SJCRH30 (cell line): ENCODE measurements at regions not wholly inside any gene's neighbourhood (a gene's known extent, or its start where the extent isn't known, plus 50 kb on each side); places are given as distances from the start of the nearest gene placed in this dataset.

Source experiments
- DNase-seq, 2 experiments: peaks; one replicate each; pipeline ENCODE4 v3.0.0-alpha.2; 2015 to 2020
- H3K27ac ChIP-seq: fragments of 250-450 bp; sonication (Bioruptor Pico); 2 replicates; pipeline ENCODE4 v1.5.1; 2020; ENCODE audit warnings: mild to moderate bottlenecking, moderate library complexity
- H3K27me3 ChIP-seq: fragments of 250-450 bp; sonication (Bioruptor Pico); 2 replicates; pipeline ENCODE4 v1.5.1; 2020; ENCODE audit warnings: mild to moderate bottlenecking, moderate library complexity
- H3K36me3 ChIP-seq: fragments of 250-450 bp; sonication (Bioruptor Pico); 2 replicates; pipeline ENCODE4 v1.5.1; 2020; ENCODE audit warnings: mild to moderate bottlenecking, moderate library complexity
- H3K4me1 ChIP-seq: fragments of 250-450 bp; sonication (Bioruptor Pico); 2 replicates; pipeline ENCODE4 v1.5.1; 2020; ENCODE audit warnings: mild to moderate bottlenecking, moderate library complexity
- H3K4me3 ChIP-seq: fragments of 250-450 bp; sonication (Bioruptor Pico); 2 replicates; pipeline ENCODE4 v1.5.1; 2020; ENCODE audit warnings: mild to moderate bottlenecking, moderate library complexity
- H3K9me3 ChIP-seq: fragments of 250-450 bp; sonication (Bioruptor Pico); replicated peaks from 2 replicates; pipeline ENCODE4 v1.5.1; 2020; ENCODE audit warnings: mild to moderate bottlenecking, moderate library complexity

DNA sequence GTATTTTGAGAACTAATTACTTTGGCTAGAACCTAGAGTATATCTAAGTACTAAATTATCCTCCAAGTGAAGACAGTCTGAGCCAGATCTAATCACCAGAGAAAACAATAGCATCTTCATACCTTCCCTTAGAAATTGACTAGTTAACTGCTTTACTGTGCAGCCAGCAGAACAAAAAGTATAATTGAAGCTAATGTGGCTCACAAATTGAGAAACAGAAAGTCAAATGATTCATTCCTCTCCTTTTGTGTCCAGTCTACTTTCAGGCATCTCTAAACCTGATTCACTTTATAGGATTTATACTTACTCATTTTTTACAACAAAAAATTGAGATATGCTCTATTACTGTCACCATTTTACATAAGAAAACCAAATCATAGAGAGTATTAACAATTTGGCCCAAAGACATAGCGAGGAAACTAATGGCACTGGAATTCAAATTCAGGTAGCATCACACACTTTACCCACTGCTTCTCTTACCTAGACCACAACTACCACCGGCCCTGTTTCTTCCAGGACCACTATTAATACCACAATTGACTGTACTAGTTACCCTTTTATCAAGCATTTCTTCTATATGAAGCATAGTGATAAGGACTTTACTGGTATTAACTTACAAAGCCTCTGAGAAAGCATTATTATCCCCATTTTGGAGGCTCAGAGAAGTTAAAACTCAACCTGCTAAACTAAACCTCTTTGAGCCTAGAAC is 1402.6 kb upstream of the TENM4 start:
- no peak overlapping the region for H3K4me3 ChIP-seq
- H3K4me1 ChIP-seq, result no peaks in the 10 kb centered on the region
- no peak for DNase-seq
- H3K9me3 ChIP-seq, result no peaks in the 10 kb centered on the region
- no peaks in the 10 kb centered on the region for H3K27me3 ChIP-seq
- no peak overlapping the region for H3K27ac ChIP-seq
- H3K36me3 ChIP-seq, result no peaks in the 10 kb centered on the region

DNA sequence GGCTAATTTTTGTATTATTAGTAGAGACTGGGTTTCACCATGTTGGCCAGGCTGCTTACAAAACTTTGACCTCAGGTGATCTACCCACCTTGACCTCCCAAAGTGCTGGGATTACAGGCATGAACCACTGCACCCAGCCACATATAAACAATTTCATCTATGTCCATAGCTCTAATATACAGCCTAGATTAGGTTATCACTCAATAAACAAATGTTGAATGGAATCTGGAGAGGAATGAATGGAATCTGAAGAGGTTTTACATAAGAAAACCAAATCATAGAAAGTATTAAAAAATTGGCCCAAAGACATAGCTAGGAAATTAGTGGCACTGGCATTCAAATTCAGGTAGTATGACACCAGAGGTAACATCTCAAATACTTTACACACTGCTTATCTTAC is 1401.4 kb upstream of the TENM4 start:
- H3K27me3 ChIP-seq, result no peaks in the 10 kb centered on the region
- no peak for DNase-seq
- H3K9me3 ChIP-seq, result no peaks in the 10 kb centered on the region
- H3K4me1 ChIP-seq, result no peaks in the 10 kb centered on the region
- H3K4me3 ChIP-seq, result no peak overlapping the region
- no peak overlapping the region for H3K27ac ChIP-seq
- no peaks in the 10 kb centered on the region for H3K36me3 ChIP-seq

DNA sequence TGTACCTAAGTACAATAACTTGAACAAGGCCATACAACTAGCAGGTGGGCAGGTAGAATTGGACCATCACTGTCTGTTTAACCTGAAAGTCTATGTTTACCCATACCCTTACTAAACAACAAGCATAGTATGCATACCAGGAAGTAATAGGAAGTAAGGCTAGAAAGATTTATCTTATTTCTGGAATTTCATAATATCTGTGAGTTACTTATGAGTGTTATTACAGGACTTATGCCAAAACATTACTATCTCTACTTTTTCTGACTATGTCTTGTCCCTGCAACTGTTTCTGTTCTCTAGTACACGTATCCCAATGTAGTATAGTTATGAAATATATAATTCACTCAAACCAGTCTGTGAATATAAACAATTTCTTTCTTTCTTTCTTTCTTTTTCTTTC is 1400.8 kb upstream of the TENM4 start:
- no peaks in the 10 kb centered on the region for H3K27me3 ChIP-seq
- no peak overlapping the region for H3K27ac ChIP-seq
- no peak for DNase-seq
- H3K36me3 ChIP-seq, result no peaks in the 10 kb centered on the region
- no peak overlapping the region for H3K4me3 ChIP-seq
- no peaks in the 10 kb centered on the region for H3K4me1 ChIP-seq
- H3K9me3 ChIP-seq, result no peaks in the 10 kb centered on the region

DNA sequence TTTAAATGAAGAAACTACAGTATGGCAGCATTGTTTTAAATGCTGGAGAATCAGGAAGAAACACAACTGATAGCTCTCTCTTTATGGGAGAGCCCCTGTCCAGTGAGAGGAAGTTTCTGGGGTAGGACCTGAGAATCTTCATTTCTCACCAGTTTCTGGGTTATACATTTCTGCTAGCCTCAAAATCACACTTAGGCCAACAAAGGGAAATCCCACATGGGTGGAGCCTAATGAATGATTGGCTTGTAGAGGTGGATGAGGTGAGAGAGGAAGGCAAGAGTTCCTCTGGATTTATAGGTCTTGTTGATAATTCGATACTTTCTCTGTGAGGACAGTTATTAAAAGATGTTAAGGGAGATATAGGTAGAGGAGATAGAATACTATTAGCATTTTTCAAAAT is 1397.3 kb upstream of the TENM4 start:
- no peak for DNase-seq
- Histone ChIP-seq H3K9me3 (no peaks in the 10 kb centered on the region), H3K36me3 (no peaks in the 10 kb centered on the region), H3K4me1 (no peaks in the 10 kb centered on the region), H3K27me3 (no peaks in the 10 kb centered on the region), H3K4me3 (no peak overlapping the region), H3K27ac (no peak overlapping the region)

DNA sequence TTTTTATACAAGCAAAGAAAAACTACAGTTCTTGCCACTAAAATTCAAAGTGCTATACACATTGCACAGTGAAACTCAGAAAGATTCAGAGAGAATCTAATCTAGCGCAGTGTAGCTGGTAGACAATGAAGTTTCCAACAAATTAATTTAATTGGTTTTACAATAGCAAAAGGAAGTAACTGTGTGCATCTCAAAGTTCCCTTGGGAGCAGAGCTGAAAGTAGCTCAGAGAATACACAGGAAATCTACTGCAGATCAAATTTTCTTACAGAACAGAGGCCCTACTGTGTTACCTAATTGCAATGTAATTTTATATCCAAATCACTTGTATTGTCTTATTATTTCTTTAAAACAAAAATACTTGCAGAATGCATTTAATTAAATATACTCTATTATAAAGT is 1396.2 kb upstream of the TENM4 start:
- H3K4me3 ChIP-seq, result no peak overlapping the region
- no peaks in the 10 kb centered on the region for H3K27me3 ChIP-seq
- H3K36me3 ChIP-seq, result no peaks in the 10 kb centered on the region
- H3K9me3 ChIP-seq, result no peaks in the 10 kb centered on the region
- H3K27ac ChIP-seq, result no peak overlapping the region
- no peak for DNase-seq
- H3K4me1 ChIP-seq, result no peaks in the 10 kb centered on the region

DNA sequence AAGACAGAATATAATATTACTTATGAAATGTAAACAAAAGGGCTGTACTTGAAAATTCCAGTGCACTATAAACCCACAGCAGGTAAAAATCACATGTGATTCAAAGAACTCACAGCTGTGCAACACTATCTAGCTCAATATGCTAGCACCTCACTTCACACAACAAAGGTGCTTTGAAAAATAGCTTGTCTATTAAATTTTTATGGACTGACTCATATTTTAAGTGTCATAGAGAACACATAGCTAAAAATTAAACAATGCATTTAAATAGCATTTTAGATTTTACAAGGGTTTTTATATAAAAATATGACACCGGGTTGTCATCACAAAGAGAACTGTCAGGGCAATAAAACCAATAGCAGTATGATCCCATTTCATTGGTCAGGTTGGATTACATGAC is 1390.5 kb upstream of the TENM4 start:
- no peak overlapping the region for H3K27ac ChIP-seq
- no peak for DNase-seq

DNA sequence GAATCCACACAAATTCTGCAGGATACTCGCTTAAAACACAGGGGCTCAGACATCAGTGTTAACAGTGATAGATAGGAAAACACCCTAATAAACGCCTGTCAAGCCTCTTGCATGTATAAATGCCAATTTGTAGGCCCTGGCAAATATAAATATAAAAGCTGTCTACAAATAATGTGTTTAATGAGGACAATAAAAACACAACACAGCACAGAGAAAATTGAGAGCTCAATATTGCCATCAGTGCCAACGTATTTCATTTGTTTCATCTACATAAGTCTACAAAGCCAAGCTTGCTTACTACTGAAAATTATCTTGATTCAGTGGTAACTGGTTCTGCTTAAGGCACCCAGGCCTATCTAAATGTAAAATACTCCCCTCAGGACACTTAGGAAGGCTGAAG is 1387.0 kb upstream of the TENM4 start:
- H3K27me3 ChIP-seq, result no peaks in the 10 kb centered on the region
- H3K4me1 ChIP-seq, result no peaks in the 10 kb centered on the region

More for the DNA sequence above, 1390.5 kb upstream of the TENM4 start:
- Histone ChIP-seq H3K4me3 (no peak overlapping the region), H3K9me3 (no peaks in the 10 kb centered on the region), H3K4me1 (no peaks in the 10 kb centered on the region), H3K36me3 (no peaks in the 10 kb centered on the region), H3K27me3 (no peaks in the 10 kb centered on the region)

DNA sequence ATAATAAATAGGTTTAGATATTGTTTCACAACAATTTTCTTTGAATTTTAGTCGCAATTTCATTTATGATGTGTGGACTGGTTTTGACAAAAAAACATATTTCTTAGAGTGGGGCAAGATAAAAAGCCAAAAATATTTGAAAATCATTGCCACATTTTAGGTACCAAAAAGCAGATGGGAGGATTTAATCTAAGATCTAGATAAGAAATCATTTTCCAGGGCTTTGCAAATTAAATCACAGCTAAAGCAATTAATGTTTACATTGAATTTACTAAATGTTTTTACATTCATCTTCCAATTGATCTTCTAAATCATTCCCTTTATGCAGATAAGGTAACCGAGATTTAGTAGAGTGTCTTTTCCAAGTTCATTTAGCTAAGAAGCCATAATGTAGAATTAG is 1386.0 kb upstream of the TENM4 start:
- Histone ChIP-seq H3K36me3 (no peaks in the 10 kb centered on the region), H3K27ac (no peak overlapping the region), H3K9me3 (no peaks in the 10 kb centered on the region), H3K4me3 (no peak overlapping the region), H3K27me3 (no peaks in the 10 kb centered on the region), H3K4me1 (no peaks in the 10 kb centered on the region)
- no peak for DNase-seq

More for the DNA sequence above, 1387.0 kb upstream of the TENM4 start:
- Histone ChIP-seq H3K27ac (no peak overlapping the region), H3K9me3 (no peaks in the 10 kb centered on the region), H3K36me3 (no peaks in the 10 kb centered on the region), H3K4me3 (no peak overlapping the region)
- DNase-seq, result no peak

DNA sequence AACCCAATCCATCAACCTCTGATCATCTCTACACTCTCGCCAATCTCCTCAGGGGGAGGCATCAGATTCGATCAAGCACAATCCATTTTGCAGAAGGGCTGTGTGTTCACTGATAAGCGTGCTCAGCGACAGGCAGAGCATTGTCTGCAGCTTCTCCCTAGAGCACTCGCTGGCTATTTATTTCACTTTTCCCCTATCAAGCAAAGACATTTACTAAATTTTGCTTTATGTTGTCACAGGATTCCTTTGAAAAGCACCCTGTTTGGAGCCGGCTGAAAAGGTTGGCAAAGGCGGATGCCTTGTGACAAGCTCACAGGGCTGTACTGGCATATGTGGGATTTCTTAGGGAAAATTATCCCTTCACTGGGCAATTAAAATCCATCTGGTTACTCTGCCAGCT is 1381.5 kb upstream of the TENM4 start:
- no peaks in the 10 kb centered on the region for H3K27me3 ChIP-seq
- H3K4me3 ChIP-seq, result no peak overlapping the region
- H3K4me1 ChIP-seq, result no peaks in the 10 kb centered on the region
- H3K9me3 ChIP-seq, result no peaks in the 10 kb centered on the region
- DNase-seq, result no peak
- H3K27ac ChIP-seq, result no peak overlapping the region
- no peaks in the 10 kb centered on the region for H3K36me3 ChIP-seq

DNA sequence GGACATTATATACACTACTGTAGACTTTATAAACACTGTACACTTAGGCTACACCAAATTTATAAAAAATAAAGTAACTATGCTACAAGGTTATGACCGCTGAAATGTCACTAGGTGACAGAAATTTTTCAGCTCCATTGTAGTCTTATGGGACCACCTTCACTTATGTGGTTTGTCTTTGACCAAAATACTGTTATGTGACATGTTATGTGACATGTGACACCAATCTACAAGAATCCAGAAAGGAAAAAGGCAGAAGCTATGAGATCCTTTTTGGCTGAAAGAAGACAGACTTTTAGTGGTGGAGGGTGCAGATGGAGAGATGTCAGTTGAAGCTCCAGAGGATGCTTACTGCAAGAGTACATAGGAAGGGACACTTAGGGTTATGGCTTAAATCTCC is 1378.4 kb upstream of the TENM4 start:
- H3K27me3 ChIP-seq, result no peaks in the 10 kb centered on the region
- DNase-seq, result no peak
- no peaks in the 10 kb centered on the region for H3K36me3 ChIP-seq
- no peak overlapping the region for H3K27ac ChIP-seq
- no peak overlapping the region for H3K4me3 ChIP-seq
- no peaks in the 10 kb centered on the region for H3K9me3 ChIP-seq
- H3K4me1 ChIP-seq, result no peaks in the 10 kb centered on the region

DNA sequence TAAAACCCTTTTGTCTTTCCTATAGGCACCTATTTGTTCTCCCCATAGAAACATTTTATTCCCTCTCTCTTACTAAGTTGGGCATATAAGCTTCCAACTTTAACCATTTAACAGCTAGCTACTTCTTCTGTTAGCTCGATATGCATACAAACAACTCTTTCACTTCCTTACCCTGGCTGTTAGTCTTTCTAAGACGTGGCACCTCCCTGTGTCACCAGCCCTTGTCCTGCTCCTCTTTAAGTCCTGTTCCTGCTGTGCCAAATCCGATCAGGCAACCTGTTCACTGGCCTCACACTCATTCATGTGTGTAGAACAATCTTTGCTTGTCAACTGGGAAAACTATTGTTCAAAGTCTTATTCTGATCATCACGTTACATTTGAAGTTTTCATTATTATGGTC is 1376.1 kb upstream of the TENM4 start:
- Histone ChIP-seq H3K36me3 (no peaks in the 10 kb centered on the region), H3K4me3 (no peak overlapping the region), H3K4me1 (no peaks in the 10 kb centered on the region), H3K27ac (no peak overlapping the region), H3K9me3 (no peaks in the 10 kb centered on the region), H3K27me3 (no peaks in the 10 kb centered on the region)
- DNase-seq, result no peak

DNA sequence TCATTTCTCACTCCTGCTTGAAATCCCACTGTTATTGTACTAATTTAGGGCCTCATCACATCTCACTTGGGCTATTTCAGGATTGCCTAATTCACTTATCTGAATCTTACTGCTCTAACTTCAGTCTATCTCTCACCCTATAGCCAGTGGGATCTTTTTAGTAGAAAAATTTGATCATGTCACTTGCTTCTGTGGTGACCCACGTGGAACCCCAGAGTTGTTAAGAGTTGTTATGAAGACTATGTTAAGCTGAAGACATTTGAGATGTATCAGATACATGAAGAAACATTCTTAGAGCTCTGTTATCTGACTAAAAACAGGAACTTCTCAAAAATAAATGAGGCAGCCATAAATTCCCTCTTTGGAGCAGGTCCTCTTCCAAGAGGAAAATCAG is 1375.6 kb upstream of the TENM4 start:
- no peak for DNase-seq
- no peak overlapping the region for H3K27ac ChIP-seq
- no peaks in the 10 kb centered on the region for H3K9me3 ChIP-seq
- H3K4me3 ChIP-seq, result no peak overlapping the region
- H3K4me1 ChIP-seq, result no peaks in the 10 kb centered on the region
- no peaks in the 10 kb centered on the region for H3K27me3 ChIP-seq
- no peaks in the 10 kb centered on the region for H3K36me3 ChIP-seq

DNA sequence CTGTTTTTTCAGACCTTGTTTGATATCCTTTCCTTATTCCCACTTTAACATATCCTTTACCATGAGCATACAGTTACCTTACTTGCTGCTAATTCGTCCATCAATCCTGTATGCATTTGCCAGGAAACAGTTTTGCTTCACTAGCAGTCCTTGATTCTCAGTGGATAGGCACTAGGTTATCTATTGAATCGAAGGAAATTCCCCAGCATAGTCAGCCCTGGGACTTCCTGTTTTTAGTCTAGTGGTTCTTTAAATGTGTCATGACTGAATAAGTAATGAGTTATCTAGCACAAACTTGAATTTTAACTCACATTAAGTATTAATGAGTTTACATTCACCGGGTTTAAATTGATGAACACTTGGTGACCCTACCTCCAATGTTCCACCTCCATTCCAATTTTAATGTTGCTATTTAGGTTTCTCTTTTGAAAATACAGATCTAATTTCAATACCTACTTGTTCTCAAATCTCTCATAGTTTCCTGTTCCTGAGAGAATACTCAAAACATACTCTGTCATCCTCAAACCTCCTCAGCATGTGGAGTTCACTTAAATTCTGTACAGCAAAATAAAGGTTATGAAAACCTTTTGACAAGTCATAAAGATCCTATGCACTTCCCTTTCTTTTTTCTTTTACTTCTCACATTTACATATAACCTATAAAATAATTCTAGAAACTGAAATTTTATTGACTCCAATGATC is 1375.1 kb upstream of the TENM4 start:
- no peaks in the 10 kb centered on the region for H3K36me3 ChIP-seq
- no peaks in the 10 kb centered on the region for H3K9me3 ChIP-seq
- H3K4me3 ChIP-seq, result no peak overlapping the region
- H3K27ac ChIP-seq, result no peak overlapping the region
- H3K27me3 ChIP-seq, result no peaks in the 10 kb centered on the region
- DNase-seq, result no peak
- H3K4me1 ChIP-seq, result no peaks in the 10 kb centered on the region

DNA sequence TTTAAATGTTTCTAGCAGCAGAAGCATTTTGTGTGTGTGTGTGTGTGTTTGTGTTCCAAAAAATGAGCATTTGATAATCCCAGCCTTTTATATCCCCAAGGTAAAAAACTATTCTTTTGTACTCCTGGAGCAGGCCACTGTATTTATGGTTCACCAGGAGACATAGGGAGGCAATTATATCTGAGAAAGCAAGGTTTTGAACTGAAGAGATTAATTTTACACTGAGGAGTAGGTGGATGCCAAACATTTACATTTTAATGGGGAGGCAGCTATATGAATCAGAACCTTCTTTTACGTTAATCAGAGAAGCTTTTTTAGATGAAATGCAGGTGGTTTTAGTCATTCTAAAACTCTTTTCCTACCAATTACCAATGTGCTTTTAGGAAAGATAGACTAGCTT is 1374.0 kb upstream of the TENM4 start:
- Histone ChIP-seq H3K4me3 (no peak overlapping the region), H3K27ac (no peak overlapping the region), H3K36me3 (no peaks in the 10 kb centered on the region), H3K4me1 (no peaks in the 10 kb centered on the region), H3K27me3 (no peaks in the 10 kb centered on the region), H3K9me3 (no peaks in the 10 kb centered on the region)
- DNase-seq, result no peak

DNA sequence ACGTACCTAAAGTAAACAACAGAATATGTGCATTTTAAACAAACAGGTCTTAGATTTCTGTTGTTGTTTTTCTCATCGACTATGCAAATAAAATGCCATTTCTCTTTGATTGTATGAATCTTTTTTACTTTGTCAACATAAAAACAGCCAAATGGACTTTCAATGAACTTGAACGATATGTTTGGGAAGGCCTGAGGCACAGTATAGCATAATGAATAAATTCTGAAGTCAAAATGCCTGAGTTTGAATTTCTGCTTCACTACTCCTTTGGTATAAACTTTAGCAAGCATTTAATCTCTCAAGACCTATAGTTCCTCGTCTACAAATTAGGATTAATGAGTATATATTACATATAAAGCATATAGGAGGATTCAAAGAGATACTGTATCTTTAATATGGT is 1369.9 kb upstream of the TENM4 start:
- Histone ChIP-seq H3K27me3 (no peaks in the 10 kb centered on the region), H3K4me3 (no peak overlapping the region), H3K36me3 (no peaks in the 10 kb centered on the region), H3K4me1 (no peaks in the 10 kb centered on the region), H3K9me3 (no peaks in the 10 kb centered on the region), H3K27ac (no peak overlapping the region)
- DNase-seq, result no peak

DNA sequence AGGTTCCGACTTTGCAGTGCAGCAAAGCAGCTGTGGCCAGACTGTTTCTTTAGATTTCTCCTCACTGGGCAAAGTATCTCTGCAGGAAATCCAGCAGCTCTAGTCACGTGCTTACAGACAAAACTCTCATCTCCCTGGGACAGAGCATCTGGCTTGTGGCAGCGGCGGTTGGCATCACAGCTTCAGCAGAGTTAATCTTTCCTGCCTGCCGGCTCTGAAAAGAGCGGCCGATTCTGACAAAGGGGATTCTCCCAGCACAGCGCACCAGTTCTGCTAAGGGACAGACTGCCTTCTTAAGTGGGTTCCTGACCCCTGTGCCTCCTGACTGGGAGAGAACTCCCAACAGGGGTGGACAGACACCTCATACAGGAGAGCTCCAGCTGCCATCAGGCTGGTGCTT is 1357.3 kb upstream of the TENM4 start:
- Histone ChIP-seq H3K4me3 (no peak overlapping the region), H3K9me3 (no peaks in the 10 kb centered on the region), H3K4me1 (no peaks in the 10 kb centered on the region), H3K36me3 (no peaks in the 10 kb centered on the region), H3K27me3 (no peaks in the 10 kb centered on the region), H3K27ac (no peak overlapping the region)
- DNase-seq, result no peak
